OCI-LY1 (cell line): ENCODE measurements at regions not wholly inside any gene's neighbourhood (a gene's known extent, or its start where the extent isn't known, plus 50 kb on each side); places are given as distances from the start of the nearest gene placed in this dataset.

Experiments
- H2AFZ ChIP-seq: fragments of 200-600 bp; sonication (generic), shearing (Covaris generic); 2 replicates; pipeline ENCODE4 v1.6.0; 2014; ENCODE audit warnings: antibody characterized with exemption, mild to moderate bottlenecking, low read length
- H3F3A ChIP-seq: fragments of 200-600 bp; sonication (generic), shearing (Covaris generic); 2 replicates; pipeline ENCODE4 v1.6.0; 2014; ENCODE audit warnings: mild to moderate bottlenecking, antibody characterized with exemption, low read length, moderate library complexity; ENCODE audit not compliant: insufficient read depth
- H3K27ac ChIP-seq: fragments of 200-600 bp; sonication (generic); 2 replicates; pipeline ENCODE4 v1.5.1; 2014; ENCODE audit warnings: low read length, mixed run types, mild to moderate bottlenecking, low read depth; ENCODE audit not compliant: poor library complexity, severe bottlenecking
- H3K27me3 ChIP-seq: fragments of 200-600 bp; sonication (generic); 2 replicates; pipeline ENCODE4 v1.6.0; 2014; ENCODE audit warnings: antibody characterized with exemption, mild to moderate bottlenecking, low read length, moderate library complexity; ENCODE audit not compliant: insufficient read depth
- H3K36me3 ChIP-seq: fragments of 200-600 bp; sonication (generic); 2 replicates; pipeline ENCODE4 v1.6.1; 2014; ENCODE audit warnings: mild to moderate bottlenecking, antibody characterized with exemption, low read length, moderate library complexity, mixed read lengths; ENCODE audit not compliant: insufficient read depth
- H3K4me1 ChIP-seq: fragments of 200-600 bp; sonication (generic); 2 replicates; pipeline ENCODE4 v1.5.1; 2014; ENCODE audit warnings: mild to moderate bottlenecking, low read length, moderate library complexity; ENCODE audit not compliant: insufficient read depth, severe bottlenecking
- H3K4me2 ChIP-seq: fragments of 200-600 bp; sonication (generic), shearing (Covaris generic); 2 replicates; pipeline ENCODE4 v1.6.1; 2014; ENCODE audit warnings: low read length
- H3K4me3 ChIP-seq: fragments of 200-600 bp; sonication (generic); 2 replicates; pipeline ENCODE4 v1.5.1; 2014; ENCODE audit warnings: low read length, low read depth, mild to moderate bottlenecking, mixed read lengths; ENCODE audit not compliant: poor library complexity, severe bottlenecking
- H3K79me2 ChIP-seq: fragments of 200-600 bp; shearing (Covaris generic); 2 replicates; pipeline ENCODE4 v1.6.1; 2016; ENCODE audit warnings: mixed run types, low read length, mixed read lengths; ENCODE audit not compliant: insufficient read depth
- H3K9ac ChIP-seq: fragments of 200-600 bp; sonication (generic), shearing (Covaris generic); 2 replicates; pipeline ENCODE4 v1.6.1; 2014; ENCODE audit warnings: mild to moderate bottlenecking, low read length, mixed read lengths
- H3K9me2 ChIP-seq: fragments of 200-600 bp; sonication (generic), shearing (Covaris generic); 2 replicates; pipeline ENCODE4 v1.6.1; 2014; ENCODE audit warnings: low read depth, mild to moderate bottlenecking, low read length, mixed read lengths
- H3K9me3 ChIP-seq: fragments of 200-600 bp; shearing (Covaris generic); 2 replicates; pipeline ENCODE4 v1.6.1; 2014; ENCODE audit warnings: low read length, mixed read lengths
- H4K20me1 ChIP-seq: fragments of 200-600 bp; sonication (generic), shearing (Covaris generic); 2 replicates; pipeline ENCODE4 v1.6.0; 2016; ENCODE audit warnings: mild to moderate bottlenecking, low read length; ENCODE audit not compliant: insufficient read depth
- CTCF ChIP-seq: fragments of 200-600 bp; sonication (generic), shearing (Covaris generic); IDR thresholded peaks from 2 replicates; pipeline ENCODE4 v1.5.1; 2017; ENCODE audit warnings: mild to moderate bottlenecking, antibody characterized with exemption, low read length, moderate library complexity, mixed read lengths
- EZH2 ChIP-seq: fragments of 200-600 bp; sonication (generic), shearing (Covaris generic); IDR thresholded peaks from 2 replicates; pipeline ENCODE4 v1.8.0; 2017; ENCODE audit warnings: borderline replicate concordance, mixed run types, mild to moderate bottlenecking, antibody characterized with exemption, low read length, moderate library complexity, mixed read lengths

GRCh38 chr2:145744541-145745386, 1224.8 kb upstream of the ZEB2 start:
- H3K4me2 ChIP-seq, result no peak overlapping the region
- H3K9me2 ChIP-seq, result no peaks in the 10 kb centered on the region
- H3F3A ChIP-seq, result no peaks in the 10 kb centered on the region
- H3K4me3 ChIP-seq, result no peak overlapping the region
- no peaks in the 10 kb centered on the region for H3K36me3 ChIP-seq
- TF ChIP-seq CTCF, result no peak
- peaks cover 53% of the 10 kb centered on the region for H3K4me1 ChIP-seq
- no peak overlapping the region for H3K9ac ChIP-seq
- H4K20me1 ChIP-seq, result no peaks in the 10 kb centered on the region
- no peaks in the 10 kb centered on the region for H3K9me3 ChIP-seq
- no peaks in the 10 kb centered on the region for H3K79me2 ChIP-seq
- H2AFZ ChIP-seq, result peak overlapping the region; percentile 42; the same call in 1 of the 2 replicates
- peak overlapping the region; percentile 24 for H3K27ac ChIP-seq
- no peaks in the 10 kb centered on the region for H3K27me3 ChIP-seq

- Histone ChIP-seq H4K20me1 (no peaks in the 10 kb centered on the region), H3K4me1 (peaks cover 41% of the 10 kb centered on the region), H3K9me3 (no peaks in the 10 kb centered on the region), H3K79me2 (no peaks in the 10 kb centered on the region), H3K4me2 (peak overlapping the region; percentile 37; the same call in 1 of the 2 replicates), H3K27me3 (no peaks in the 10 kb centered on the region), H3F3A (no peaks in the 10 kb centered on the region), H3K27ac (peak overlapping the region; percentile 43), H3K9me2 (no peaks in the 10 kb centered on the region), H3K36me3 (no peaks in the 10 kb centered on the region), H3K4me3 (no peak overlapping the region), H2AFZ (no peak overlapping the region), H3K9ac (no peak overlapping the region)
- TF ChIP-seq CTCF (no peak), EZH2 (no peak)
These were observed 1223.1 kb upstream of the ZEB2 start for GRCh38 chr2:145743011-145743410.

GRCh38 chr2:145741636-145742035, 1221.7 kb upstream of the ZEB2 start:
- H3K79me2 ChIP-seq, result no peaks in the 10 kb centered on the region
- TF ChIP-seq EZH2, result no peak
- no peak for TF ChIP-seq CTCF
- peak overlapping the region; percentile 66 for H2AFZ ChIP-seq
- no peaks in the 10 kb centered on the region for H3K9me2 ChIP-seq
- no peak overlapping the region for H3K4me2 ChIP-seq
- no peak overlapping the region for H3K4me3 ChIP-seq
- H4K20me1 ChIP-seq, result no peaks in the 10 kb centered on the region
- H3K27me3 ChIP-seq, result no peaks in the 10 kb centered on the region
- no peaks in the 10 kb centered on the region for H3F3A ChIP-seq
- H3K4me1 ChIP-seq, result peaks cover 41% of the 10 kb centered on the region
- H3K9me3 ChIP-seq, result no peaks in the 10 kb centered on the region
- no peak overlapping the region for H3K9ac ChIP-seq
- peak overlapping the region; percentile 19 for H3K27ac ChIP-seq
- H3K36me3 ChIP-seq, result no peaks in the 10 kb centered on the region
